GM19328 (cell line): ENCODE measurements at regions not wholly inside any gene's neighbourhood (a gene's known extent, or its start where the extent isn't known, plus 50 kb on each side); places are given as distances from the start of the nearest gene placed in this dataset.

Experiments used
- ATAC-seq: cut with Tn5 transposase; IDR thresholded peaks from one replicate; pipeline ENCODE4 v1.9.1; 2021; ENCODE audit warnings: mild to moderate bottlenecking, moderate library complexity; ENCODE audit not compliant: unreplicated experiment

DNA sequence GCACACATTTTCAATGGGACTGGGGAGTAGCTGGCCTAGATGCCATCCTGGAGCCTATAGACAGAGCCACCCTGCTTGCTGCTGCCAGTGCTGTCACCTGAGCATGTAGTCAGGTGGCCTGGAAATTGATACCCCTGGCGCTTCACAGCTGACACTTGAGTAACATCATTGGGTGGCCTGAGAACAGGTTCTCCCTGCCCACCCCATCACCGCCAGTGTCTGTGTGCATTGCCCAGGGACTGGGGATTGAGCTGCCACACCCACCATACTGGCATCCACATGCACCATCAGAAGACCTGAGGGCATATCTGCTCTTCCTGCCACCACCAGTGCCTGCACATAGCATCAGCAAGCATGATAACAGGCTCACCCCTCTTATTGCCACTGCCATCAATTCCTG lies 1142.9 kb upstream of the PABPC4L start:
- no peak for ATAC-seq

DNA sequence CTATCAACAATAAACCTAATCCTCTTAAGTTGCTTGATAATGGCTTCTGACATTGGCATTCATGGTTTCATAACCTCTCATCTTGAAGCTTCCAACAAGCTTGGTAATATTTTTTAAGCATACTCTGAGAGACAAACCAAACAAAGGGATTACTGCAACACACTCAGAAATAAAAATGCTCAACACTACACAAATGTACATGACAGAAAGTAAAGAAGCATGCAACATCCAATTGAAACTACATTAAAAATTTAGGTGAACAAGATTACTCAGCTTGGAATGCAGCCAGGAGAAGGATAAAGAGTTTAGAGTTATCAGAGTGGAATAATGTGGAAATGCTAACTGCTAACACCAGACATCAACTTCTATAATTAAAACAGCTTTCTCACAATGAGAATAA lies 1136.6 kb upstream of the PABPC4L start:
- ATAC-seq, result no peak

GRCh38 chr4:135325264-135325663 lies 1123.7 kb upstream of the PABPC4L start:
- no peak for ATAC-seq

DNA sequence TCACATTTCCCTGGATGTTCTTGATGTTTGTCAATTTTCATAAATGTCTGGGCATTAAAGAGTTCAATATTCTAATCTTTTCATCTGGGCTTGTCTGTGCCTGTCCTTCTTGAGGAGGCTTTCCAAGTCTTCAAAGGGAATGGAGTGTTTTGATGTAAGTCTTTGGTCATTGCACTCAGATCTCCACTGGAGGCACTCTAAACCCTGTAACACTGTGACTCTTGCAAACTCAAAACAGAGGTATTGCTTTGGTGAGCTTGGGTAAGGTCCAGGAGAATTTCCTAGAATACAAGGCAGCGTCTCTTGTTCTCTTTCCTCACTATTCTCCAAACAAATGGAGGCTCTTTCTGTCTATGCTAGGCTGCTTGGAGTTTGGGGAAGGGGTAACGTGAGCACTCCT lies 1118.1 kb upstream of the PABPC4L start:
- ATAC-seq, result no peak

GRCh38 chr4:135316266-135316779 lies 1114.7 kb upstream of the PABPC4L start:
- no peak for ATAC-seq

GRCh38 chr4:135290136-135290535 lies 1088.5 kb upstream of the PABPC4L start:
- ATAC-seq, result no peak

DNA sequence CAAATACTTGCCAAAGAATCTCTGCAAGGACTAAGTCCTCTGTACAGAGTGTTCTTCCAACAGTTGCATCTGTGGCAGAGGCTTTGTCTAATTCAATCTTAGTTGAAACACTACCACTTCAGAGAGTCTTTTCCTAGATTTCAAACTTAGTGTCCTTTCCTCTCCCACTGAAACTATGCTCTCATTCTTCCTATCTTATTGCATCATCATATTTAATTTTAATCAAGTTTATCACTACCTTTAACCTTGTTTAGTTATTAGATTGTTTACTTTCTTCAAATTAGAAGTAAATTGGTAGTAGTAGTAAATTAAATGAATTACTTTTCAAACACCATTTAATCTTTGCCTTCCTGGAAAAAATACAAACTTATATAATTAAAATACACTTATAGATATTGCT lies 1082.3 kb upstream of the PABPC4L start:
- ATAC-seq, result no peak

GRCh38 chr4:135282676-135283075 lies 1081.1 kb upstream of the PABPC4L start:
- ATAC-seq, result no peak

DNA sequence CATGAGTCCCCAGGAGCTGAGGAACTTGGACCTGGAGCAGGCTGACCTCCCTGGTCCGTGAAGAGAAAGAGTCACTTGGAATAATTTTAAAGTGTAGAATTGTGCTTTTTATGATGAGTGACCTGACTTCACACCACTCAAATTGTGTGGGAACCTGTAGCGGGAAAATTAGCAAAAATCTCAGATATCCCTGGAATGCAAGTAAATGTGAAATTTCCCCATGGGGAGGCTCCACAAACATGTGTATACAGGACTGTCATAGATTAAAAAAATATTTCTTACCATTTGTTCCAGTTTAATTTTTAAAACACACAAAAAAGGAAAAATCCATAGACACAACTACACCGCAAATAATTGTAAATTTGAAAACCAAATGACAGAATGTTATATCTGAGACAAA lies 1079.6 kb upstream of the PABPC4L start:
- no peak for ATAC-seq

- no peak for ATAC-seq
Observed at GRCh38 chr4:135277980-135278315, 1076.4 kb upstream of the PABPC4L start.

- no peak for ATAC-seq
Observed at GRCh38 chr4:135277068-135277979, 1075.7 kb upstream of the PABPC4L start.

- no peak for ATAC-seq
Observed at GRCh38 chr4:135274416-135274815, 1072.8 kb upstream of the PABPC4L start.

DNA sequence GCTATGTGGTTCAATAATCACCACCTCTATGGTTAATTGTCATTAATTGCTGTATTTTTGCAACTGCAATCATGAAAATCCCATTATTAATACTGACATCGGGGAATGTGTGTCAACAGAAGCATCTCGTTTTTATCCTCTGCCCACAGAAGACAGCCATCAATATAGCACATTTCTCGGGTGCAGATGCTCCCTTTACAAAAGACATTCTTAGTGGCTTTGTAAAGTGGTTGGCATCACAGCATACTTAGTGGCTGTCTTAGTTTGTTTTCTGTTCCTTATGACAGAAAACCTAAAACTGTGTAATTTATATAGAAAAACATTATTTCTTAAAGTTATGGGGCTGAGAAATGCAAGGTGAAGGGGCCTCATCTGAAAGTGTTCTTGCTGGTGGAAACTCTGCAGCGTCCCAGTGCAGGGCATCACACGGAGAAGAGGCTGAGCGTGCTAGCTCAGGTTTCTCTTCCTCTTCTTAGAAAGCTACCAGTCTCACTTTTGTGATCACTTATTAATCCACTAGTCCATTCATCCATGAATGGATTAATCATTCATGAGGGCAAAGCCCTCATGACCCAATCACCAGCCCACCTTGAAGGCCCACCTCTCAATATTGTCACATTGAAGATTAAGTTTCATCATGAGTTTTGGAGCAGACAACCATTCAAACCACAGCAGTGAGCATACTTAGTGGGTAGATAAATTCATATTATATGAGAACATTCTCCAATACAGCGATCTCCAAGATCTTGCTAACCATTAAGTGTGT lies 1067.7 kb upstream of the PABPC4L start:
- no peak for ATAC-seq

DNA sequence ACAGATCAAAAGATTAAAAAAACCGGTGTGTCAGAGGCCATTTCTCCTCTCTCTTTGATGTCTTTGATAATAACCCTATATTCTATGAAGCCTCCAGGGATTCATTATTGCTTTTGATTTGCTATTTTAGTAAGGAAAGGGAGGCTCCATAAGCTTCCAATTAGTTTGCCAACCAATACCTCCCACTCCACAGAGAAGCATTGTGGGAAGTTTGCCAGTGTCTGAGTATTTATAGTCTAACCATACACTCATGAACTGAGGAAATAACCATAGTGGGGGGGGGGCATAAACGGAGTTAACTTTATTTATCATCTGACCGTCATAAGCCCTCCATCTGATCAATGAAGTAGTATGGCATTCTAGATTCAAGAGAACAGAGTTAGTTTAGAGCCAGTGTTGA lies 1066.8 kb upstream of the PABPC4L start:
- no peak for ATAC-seq

DNA sequence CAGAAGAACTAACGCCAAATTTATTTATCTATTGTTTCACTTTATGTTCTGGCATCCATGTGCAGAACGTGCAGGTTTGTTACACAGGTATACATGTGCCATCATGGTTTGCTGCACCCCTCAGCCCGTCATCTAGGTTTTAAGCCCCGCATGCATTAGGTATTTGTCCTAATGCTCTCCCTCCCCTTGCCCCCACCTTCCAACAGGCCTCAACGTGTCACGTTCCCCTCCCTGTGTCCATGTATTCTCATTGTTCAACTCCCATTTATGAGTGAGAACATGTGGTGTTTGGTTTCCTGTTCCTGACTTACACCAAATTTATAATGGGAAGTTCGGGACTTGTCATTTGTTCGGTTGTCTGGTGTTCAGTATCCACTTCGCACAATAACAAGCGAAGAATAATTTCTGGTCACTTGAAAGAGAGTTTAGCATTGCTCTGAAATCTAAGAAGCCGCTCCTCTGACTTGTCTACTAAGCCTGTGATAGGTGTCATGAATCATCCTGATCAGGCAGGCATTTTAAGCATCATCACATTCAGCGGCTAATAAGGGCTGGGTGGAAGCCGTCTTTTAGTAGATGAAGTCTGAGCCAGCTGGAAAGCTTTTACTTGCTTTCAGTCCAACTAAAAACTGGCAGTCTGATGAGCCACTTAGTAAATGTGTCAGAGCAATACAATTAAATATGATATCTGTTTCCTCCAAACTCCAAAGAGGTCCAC lies 1065.7 kb upstream of the PABPC4L start:
- no peak for ATAC-seq

- no peak for ATAC-seq
Observed at GRCh38 chr4:135256111-135256510, 1054.5 kb upstream of the PABPC4L start.

GRCh38 chr4:135250040-135250439 lies 1048.5 kb upstream of the PABPC4L start:
- ATAC-seq, result no peak

DNA sequence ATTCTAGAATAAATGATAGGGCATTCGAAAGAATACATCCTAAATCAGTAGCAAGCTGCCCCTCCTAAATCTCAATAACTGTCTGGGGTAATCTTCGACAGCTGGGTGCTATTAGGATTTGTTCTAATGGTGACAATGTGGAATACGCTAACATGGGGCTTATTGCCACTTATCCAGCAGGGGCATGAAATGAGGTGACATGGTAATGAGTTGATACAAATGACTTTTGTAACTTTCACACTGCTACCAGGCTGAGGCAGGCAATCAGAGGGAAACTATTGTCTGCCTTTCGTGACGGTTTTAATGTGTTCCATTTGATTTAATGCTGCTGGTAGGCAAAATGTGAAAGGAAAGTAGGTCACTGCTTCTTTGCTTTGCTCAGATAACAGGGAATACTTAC lies 1047.4 kb upstream of the PABPC4L start:
- no peak for ATAC-seq

- no peak for ATAC-seq
Observed at GRCh38 chr4:135244696-135245095, 1043.1 kb upstream of the PABPC4L start.

GRCh38 chr4:135244056-135244455 lies 1042.5 kb upstream of the PABPC4L start:
- no peak for ATAC-seq

GRCh38 chr4:135240796-135241195 lies 1039.2 kb upstream of the PABPC4L start:
- ATAC-seq, result no peak
